Keratinocyte (primary cell): ENCODE measurements at regions not wholly inside any gene's neighbourhood (a gene's known extent, or its start where the extent isn't known, plus 50 kb on each side); places are given as distances from the start of the nearest gene placed in this dataset.

Experiments
- CTCF ChIP-seq, 3 experiments: IDR thresholded peaks in 1 of 3; conservative IDR thresholded peaks in 1 of 3; optimal IDR thresholded peaks in 1 of 3; 2 replicates in 2 of 3; 3 replicates in 1 of 3; pipeline versions ENCODE3 to v1.5.1; 2011; ENCODE audit warnings: low read length in 3 of 3, mild to moderate bottlenecking in 3 of 3, moderate library complexity in 2 of 3, control low read depth in 1 of 3, inconsistent platforms in 1 of 3; ENCODE audit not compliant: insufficient read depth in 2 of 3; ENCODE audit errors: extremely low read depth in 1 of 3
- EZH2 ChIP-seq: IDR thresholded peaks from one replicate; pipeline ENCODE4 v1.6.1; 2012; ENCODE audit warnings: inconsistent platforms, mild to moderate bottlenecking, low read length, moderate library complexity

GRCh38 chr6:144597511-144597910 lies 312.4 kb downstream of the UTRN start:
- TF ChIP-seq CTCF (optimal IDR thresholded peaks at IDR 0.05 in 1 of 3, IDR thresholded peaks at IDR 0.05 in 1 of 3, conservative IDR thresholded peaks at IDR 0.05 in 1 of 3; ENCODE audit: extremely low read depth in 1 of 3, insufficient read depth in 2 of 3, low read length in 3 of 3) (no peak), EZH2 (no peak)
